CD14-positive monocyte (primary cell): ENCODE measurements at regions not wholly inside any gene's neighbourhood (a gene's known extent, or its start where the extent isn't known, plus 50 kb on each side); places are given as distances from the start of the nearest gene placed in this dataset.

Source experiments
- DNase-seq, 3 donors: peaks; one replicate each; pipeline ENCODE4 v3.0.0-alpha.2; 2011 to 2022
- H2AFZ ChIP-seq: 2 replicates; pipeline ENCODE4 v1.6.0; 2012; ENCODE audit warnings: mild to moderate bottlenecking, low read depth, low read length, inconsistent platforms; ENCODE audit not compliant: insufficient read depth, poor library complexity, severe bottlenecking
- H3K27ac ChIP-seq, 2 donors: 1 replicate in 1 of 2; 2 replicates in 1 of 2; pipeline ENCODE4 v1.5.1; 2012 to 2013; ENCODE audit warnings: low read length in 2 of 2, control low read depth in 1 of 2, inconsistent platforms in 1 of 2, low read depth in 1 of 2, mild to moderate bottlenecking in 1 of 2
- H3K27me3 ChIP-seq, 2 donors: one replicate each; pipeline versions ENCODE4 v1.6.0 to v1.6.1; 2011 to 2013; ENCODE audit warnings: low read length in 2 of 2; ENCODE audit not compliant: control insufficient read depth in 2 of 2, insufficient read depth in 2 of 2
- H3K36me3 ChIP-seq, 2 donors: replicated peaks in 1 of 2; 1 replicate in 1 of 2; 2 replicates in 1 of 2; pipeline versions ENCODE4 v1.5.1 to v1.6.1; 2012 to 2013; ENCODE audit warnings: low read length in 2 of 2, control low read depth in 1 of 2, inconsistent platforms in 1 of 2, mild to moderate bottlenecking in 1 of 2; ENCODE audit not compliant: insufficient read depth in 2 of 2, control insufficient read depth in 1 of 2
- H3K4me1 ChIP-seq, 2 donors: 1 replicate in 1 of 2; 2 replicates in 1 of 2; pipeline versions ENCODE4 v1.5.1 to v1.6.1; 2012 to 2013; ENCODE audit warnings: low read length in 2 of 2, control low read depth in 1 of 2, inconsistent platforms in 1 of 2, mild to moderate bottlenecking in 1 of 2, moderate library complexity in 1 of 2; ENCODE audit not compliant: insufficient read depth in 2 of 2, control insufficient read depth in 1 of 2
- H3K4me2 ChIP-seq: replicated peaks from 2 replicates; pipeline ENCODE3; 2012; ENCODE audit warnings: low read length, moderate library complexity, mild to moderate bottlenecking; ENCODE audit not compliant: poor library complexity, severe bottlenecking; ENCODE audit errors: extremely low read depth
- H3K4me3 ChIP-seq, 3 experiments: fragments of 200-600 bp in 1 of 3; sonication (generic) in 1 of 3; replicated peaks in 1 of 3; 1 replicate in 2 of 3; 2 replicates in 1 of 3; pipeline ENCODE4 v1.5.1; 2011 to 2013; ENCODE audit warnings: low read length in 3 of 3, mild to moderate bottlenecking in 3 of 3, control low read depth in 2 of 3, low read depth in 2 of 3, inconsistent platforms in 1 of 3, moderate library complexity in 1 of 3
- H3K79me2 ChIP-seq: 2 replicates; pipeline ENCODE4 v1.6.0; 2012; ENCODE audit warnings: mild to moderate bottlenecking, control low read depth, inconsistent platforms, low read length, moderate library complexity; ENCODE audit not compliant: insufficient read depth
- H3K9ac ChIP-seq: 2 replicates; pipeline ENCODE4 v1.6.0; 2017; ENCODE audit warnings: low read length, mild to moderate bottlenecking; ENCODE audit not compliant: insufficient read depth, poor library complexity, severe bottlenecking
- H3K9me3 ChIP-seq, 2 donors: replicated peaks in 1 of 2; 1 replicate in 1 of 2; 2 replicates in 1 of 2; pipeline versions ENCODE4 v1.5.1 to v1.6.1; 2012 to 2013; ENCODE audit warnings: low read length in 2 of 2, control low read depth in 1 of 2; ENCODE audit not compliant: control insufficient read depth in 1 of 2, insufficient read depth in 1 of 2
- H4K20me1 ChIP-seq: 2 replicates; pipeline ENCODE4 v1.6.0; 2012; ENCODE audit warnings: mild to moderate bottlenecking, low read length, control low read depth, moderate library complexity; ENCODE audit not compliant: insufficient read depth
- H3K27ac Mint-ChIP-seq, 7 donors: one replicate each; pipeline ENCODE4 v1.8.0; 2020; ENCODE audit warnings: mild to moderate bottlenecking in 7 of 7, mixed read lengths in 7 of 7, moderate library complexity in 6 of 7, inconsistent platforms in 2 of 7
- H3K27me3 Mint-ChIP-seq, 3 donors: one replicate each; pipeline ENCODE4 v1.8.0; 2021 to 2022; ENCODE audit warnings: low read depth in 3 of 3, mild to moderate bottlenecking in 3 of 3, mixed read lengths in 3 of 3, moderate library complexity in 3 of 3, inconsistent platforms in 1 of 3
- H3K36me3 Mint-ChIP-seq, 2 donors: one replicate each; pipeline ENCODE4 v1.8.0; 2020; ENCODE audit warnings: mixed read lengths in 2 of 2, inconsistent platforms in 1 of 2, mild to moderate bottlenecking in 1 of 2
- H3K4me1 Mint-ChIP-seq: one replicate; pipeline ENCODE4 v1.8.0; 2020; ENCODE audit warnings: mild to moderate bottlenecking, mixed read lengths
- H3K4me3 Mint-ChIP-seq, 2 donors: one replicate each; pipeline ENCODE4 v1.8.0; 2020; ENCODE audit warnings: mild to moderate bottlenecking in 2 of 2, mixed read lengths in 2 of 2, moderate library complexity in 1 of 2
- H3K9me3 Mint-ChIP-seq, 7 donors: one replicate each; pipeline ENCODE4 v1.8.0; 2020 to 2022; ENCODE audit warnings: mixed read lengths in 7 of 7, mild to moderate bottlenecking in 6 of 7, moderate library complexity in 6 of 7, inconsistent platforms in 2 of 7
- WGBS: methylation state at CpG from one replicate; pipeline ENCODE4 v1.1.5; 2013; ENCODE audit warnings: missing lambda C conversion rate; ENCODE audit not compliant: insufficient coverage; 5-methylcytosine and 5-hydroxymethylcytosine counted together
- intact Hi-C, 2 donors: fragments of 100-400 bp; cut with micrococcal nuclease; formaldehyde crosslinking; loops; one replicate each; pipeline versions ENCODE4 v1.15.0 to v1.15.1; 2023
- TF ChIP-seq, protein P1 (sequence below): fragments of 200-600 bp; IDR thresholded peaks from one replicate; pipeline ENCODE4 v1.8.0; 2022; ENCODE audit warnings: antibody characterized with exemption, mild to moderate bottlenecking

DNA sequence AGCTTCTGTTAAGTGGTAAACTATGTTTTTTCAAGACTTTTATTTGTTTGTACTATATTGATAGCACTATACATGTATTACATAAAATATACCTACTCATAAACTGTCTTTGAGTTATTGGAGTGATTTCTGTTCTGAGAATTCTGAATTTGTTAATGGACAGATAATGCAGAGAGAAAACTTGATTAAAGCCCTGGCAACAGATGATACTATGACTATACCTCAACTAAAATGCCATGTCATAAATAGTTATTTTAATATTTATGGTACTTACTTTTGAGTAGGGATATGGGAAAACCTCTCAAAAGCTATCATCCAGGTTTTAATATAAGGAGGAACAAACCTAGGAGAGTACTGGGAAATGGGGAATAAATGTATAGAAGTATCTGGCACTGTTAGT, 947.2 kb upstream of the ARRDC3 start:
- no peaks in the 10 kb centered on the region for H3K4me1 Mint-ChIP-seq
- no peak overlapping the region for H3K9ac ChIP-seq
- H3K27ac ChIP-seq: no peak overlapping the region
- peaks cover 0 to 3% (median 0%) of the 10 kb centered on the region in 7 donors for H3K9me3 Mint-ChIP-seq
- H4K20me1 ChIP-seq: no peaks in the 10 kb centered on the region
- H3K4me2 ChIP-seq: no peak overlapping the region
- H3K9me3 ChIP-seq: no peaks in the 10 kb centered on the region
- H3K79me2 ChIP-seq: no peaks in the 10 kb centered on the region
- no peak overlapping the region for H3K4me3 Mint-ChIP-seq
- no peak overlapping the region for H2AFZ ChIP-seq
- no peaks in the 10 kb centered on the region for H3K36me3 ChIP-seq
- H3K27me3 ChIP-seq: no peaks in the 10 kb centered on the region
- H3K4me3 ChIP-seq: no peak overlapping the region
- intact Hi-C loops: no loop called here
- H3K27me3 Mint-ChIP-seq: no peaks in the 10 kb centered on the region
- no peak overlapping the region for H3K27ac Mint-ChIP-seq
- TF ChIP-seq, protein P1, sequence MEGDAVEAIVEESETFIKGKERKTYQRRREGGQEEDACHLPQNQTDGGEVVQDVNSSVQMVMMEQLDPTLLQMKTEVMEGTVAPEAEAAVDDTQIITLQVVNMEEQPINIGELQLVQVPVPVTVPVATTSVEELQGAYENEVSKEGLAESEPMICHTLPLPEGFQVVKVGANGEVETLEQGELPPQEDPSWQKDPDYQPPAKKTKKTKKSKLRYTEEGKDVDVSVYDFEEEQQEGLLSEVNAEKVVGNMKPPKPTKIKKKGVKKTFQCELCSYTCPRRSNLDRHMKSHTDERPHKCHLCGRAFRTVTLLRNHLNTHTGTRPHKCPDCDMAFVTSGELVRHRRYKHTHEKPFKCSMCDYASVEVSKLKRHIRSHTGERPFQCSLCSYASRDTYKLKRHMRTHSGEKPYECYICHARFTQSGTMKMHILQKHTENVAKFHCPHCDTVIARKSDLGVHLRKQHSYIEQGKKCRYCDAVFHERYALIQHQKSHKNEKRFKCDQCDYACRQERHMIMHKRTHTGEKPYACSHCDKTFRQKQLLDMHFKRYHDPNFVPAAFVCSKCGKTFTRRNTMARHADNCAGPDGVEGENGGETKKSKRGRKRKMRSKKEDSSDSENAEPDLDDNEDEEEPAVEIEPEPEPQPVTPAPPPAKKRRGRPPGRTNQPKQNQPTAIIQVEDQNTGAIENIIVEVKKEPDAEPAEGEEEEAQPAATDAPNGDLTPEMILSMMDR: no peak
- H3K36me3 Mint-ChIP-seq: no peaks in the 10 kb centered on the region
- no peaks in the 10 kb centered on the region for H3K4me1 ChIP-seq
- no peak for DNase-seq

DNA sequence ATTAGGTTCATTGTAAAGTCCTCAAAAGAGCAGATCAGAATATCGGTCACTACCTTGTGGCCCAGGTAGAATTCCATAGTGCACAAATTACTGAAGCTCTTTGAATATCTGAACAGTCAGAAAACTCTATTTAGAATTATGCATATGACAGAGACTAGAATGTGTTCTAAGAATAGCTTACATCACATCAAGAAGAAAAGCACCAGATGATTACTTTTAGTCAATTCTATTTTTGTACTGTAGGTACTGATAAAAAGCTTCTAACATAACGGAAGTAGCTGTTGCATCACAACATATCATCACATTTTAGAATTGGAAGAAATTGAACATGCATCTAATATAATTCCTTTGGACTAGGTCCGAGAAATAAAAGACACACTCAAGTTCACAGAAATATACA, 946.6 kb upstream of the ARRDC3 start:
- Mint-ChIP-seq H3K27me3 (no peaks in the 10 kb centered on the region), H3K27ac (no peak overlapping the region), H3K4me3 (no peak overlapping the region), H3K36me3 (no peaks in the 10 kb centered on the region), H3K4me1 (no peaks in the 10 kb centered on the region), H3K9me3 (peaks cover 0 to 3% (median 0%) of the 10 kb centered on the region in 7 donors)
- Histone ChIP-seq H3K4me3 (no peak overlapping the region), H3K36me3 (no peaks in the 10 kb centered on the region), H3K79me2 (no peaks in the 10 kb centered on the region), H3K4me2 (no peak overlapping the region), H3K27me3 (no peaks in the 10 kb centered on the region), H2AFZ (no peak overlapping the region), H3K9me3 (no peaks in the 10 kb centered on the region), H3K27ac (no peak overlapping the region), H3K4me1 (no peaks in the 10 kb centered on the region), H3K9ac (no peak overlapping the region), H4K20me1 (no peaks in the 10 kb centered on the region)
- TF ChIP-seq, protein P1: no peak
- intact Hi-C loops: no loop called here
- no peak for DNase-seq
- WGBS: no CpG with 5 or more reads among the region's 3 CpGs
